ENCODE measurements at regions not wholly inside any gene's neighbourhood (a gene's known extent, or its start where the extent isn't known, plus 50 kb on each side); places are given as distances from the start of the nearest gene placed in this dataset.

GRCh38 chr3:130291148-130291547 is 54.3 kb upstream of the COL6A5 start:
- ATAC-seq (replicated peaks in 6 of 8): no peak
- H3K27ac ChIP-seq: no peak overlapping the region
- no peak overlapping the region for H3K4me3 ChIP-seq
- H3K4me1 ChIP-seq (replicated peaks in 1 of 2): no peaks in the 10 kb centered on the region
- in situ Hi-C loops (cut with MboI; ENCODE audit: low pct_unique_long_range_greater_than_20kb in 2 of 9, low sequenced_read_pairs in 9 of 9, unreplicated experiment in 9 of 9): loop anchor here in 1 of 9 experiments (25.0 kb wide), 1 partner anchor 246 kb away; no protein-coding TSS in a partner anchor
- WGBS, 10 experiments: 3 to 88% (median 65%) methylated on average over 1 to 2 of the region's 2 CpGs; no CpG with 5 or more reads in 1 of the 10 experiments

GRCh38 chr3:130293247-130293646 is 52.2 kb upstream of the COL6A5 start:
- Histone ChIP-seq H3K4me1 (replicated peaks in 1 of 2) (no peaks in the 10 kb centered on the region), H3K4me3 (no peak overlapping the region), H3K27ac (no peak overlapping the region)
- ATAC-seq (replicated peaks in 6 of 8): no peak
- in situ Hi-C loops (cut with MboI; ENCODE audit: low pct_unique_long_range_greater_than_20kb in 2 of 9, low sequenced_read_pairs in 9 of 9, unreplicated experiment in 9 of 9): loop anchor here in 1 of 9 experiments (25.0 kb wide), 1 partner anchor 244 kb away; no protein-coding TSS in a partner anchor

All from motor neuron (in vitro differentiated cells).